ENCODE measurements at regions not wholly inside any gene's neighbourhood (a gene's known extent, or its start where the extent isn't known, plus 50 kb on each side); places are given as distances from the start of the nearest gene placed in this dataset.
A peak's percentile ranks its signal among the peaks of the same experiment; 100 is the strongest.

DNA sequence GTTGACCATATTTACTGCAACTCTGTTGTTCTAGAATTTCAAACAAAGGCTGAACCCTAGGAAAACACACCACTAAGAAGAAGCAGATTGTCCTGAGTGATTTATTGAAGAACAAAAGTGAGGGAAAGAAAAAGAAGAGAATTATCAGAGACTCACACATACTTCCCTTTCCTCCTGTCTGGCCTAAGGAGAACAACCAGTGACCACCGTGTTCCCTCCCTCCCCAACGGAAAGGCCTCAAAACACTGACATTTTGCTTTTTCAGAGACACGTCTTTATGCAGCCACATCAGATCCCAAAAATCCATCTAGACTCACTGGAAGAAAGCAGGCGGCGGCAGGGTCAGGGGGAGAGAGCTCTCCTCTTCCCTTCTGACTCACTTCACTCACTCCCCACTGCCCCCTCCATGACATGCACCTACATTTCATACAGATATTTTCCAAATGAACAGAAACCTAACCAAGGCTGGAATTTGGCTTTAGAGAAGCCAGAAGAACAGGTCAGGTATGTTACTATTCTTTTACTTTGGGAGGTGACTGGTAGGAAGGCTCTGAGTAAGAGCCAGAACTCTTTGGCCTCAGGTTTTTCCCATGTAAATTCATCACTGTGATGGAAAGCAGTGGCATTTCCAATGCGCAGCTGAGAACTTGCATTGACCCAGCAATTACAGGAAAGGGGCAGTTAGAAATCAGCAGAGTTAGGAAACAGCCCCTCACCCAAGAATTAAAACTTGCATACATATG is 169.9 kb downstream of the BCL11A start:
- 75% methylated on average over 6 of the region's 6 CpGs for WGBS (ENCODE audit: insufficient coverage, insufficient replicate concordance, low lambda C conversion rate, missing lambda C conversion rate)
- ChIA-PET POLR2A (no interaction called here), SMC1A (ENCODE audit: uncharacterized antibody, unreplicated experiment) (no interaction called here), RAD21 (ENCODE audit: unreplicated experiment) (no interaction called here), CTCF (no interaction called here)
- Histone ChIP-seq H3K9me3 (replicated peaks; ENCODE audit: control insufficient read depth, insufficient read depth, low read length) (no peaks in the 10 kb centered on the region; the same call in 2 of the 3 replicates), H3K27me3 (replicated peaks in 1 of 2; ENCODE audit: control insufficient read depth in 2 of 2, insufficient read depth in 2 of 2, low read length in 1 of 2) (no peaks in the 10 kb centered on the region), H4K20me1 (ENCODE audit: control insufficient read depth, insufficient read depth) (no peaks in the 10 kb centered on the region), H3K4me2 (ENCODE audit: control insufficient read depth, insufficient read depth) (no peak overlapping the region), H3K4me3 (no peak overlapping the region), H2AFZ (ENCODE audit: control insufficient read depth, low read depth, low read length) (no peak overlapping the region), H3K36me3 (ENCODE audit: control insufficient read depth in 2 of 2, insufficient read depth in 2 of 2, low read length in 1 of 2) (no peaks in the 10 kb centered on the region), H3K27ac (ENCODE audit: control insufficient read depth, insufficient read depth) (no peak overlapping the region), H3K79me2 (ENCODE audit: control insufficient read depth, insufficient read depth, low read length) (no peaks in the 10 kb centered on the region), H3K9ac (ENCODE audit: control insufficient read depth, insufficient read depth, low read length) (no peak overlapping the region), H3K4me1 (ENCODE audit: control insufficient read depth, insufficient read depth, low read length) (no peaks in the 10 kb centered on the region)
- DNase-seq (ENCODE audit: low read depth, low spot score) (no peak), ATAC-seq (no peak), FAIRE-seq (peak; percentile 41)
- in situ Hi-C loops (cut with MboI) (no loop called here), intact Hi-C loops (cut with micrococcal nuclease; ENCODE audit: unreplicated experiment) (no loop called here)
- no TSS peak for BruUV-seq (replicated peaks)
- TF ChIP-seq, protein P1, sequence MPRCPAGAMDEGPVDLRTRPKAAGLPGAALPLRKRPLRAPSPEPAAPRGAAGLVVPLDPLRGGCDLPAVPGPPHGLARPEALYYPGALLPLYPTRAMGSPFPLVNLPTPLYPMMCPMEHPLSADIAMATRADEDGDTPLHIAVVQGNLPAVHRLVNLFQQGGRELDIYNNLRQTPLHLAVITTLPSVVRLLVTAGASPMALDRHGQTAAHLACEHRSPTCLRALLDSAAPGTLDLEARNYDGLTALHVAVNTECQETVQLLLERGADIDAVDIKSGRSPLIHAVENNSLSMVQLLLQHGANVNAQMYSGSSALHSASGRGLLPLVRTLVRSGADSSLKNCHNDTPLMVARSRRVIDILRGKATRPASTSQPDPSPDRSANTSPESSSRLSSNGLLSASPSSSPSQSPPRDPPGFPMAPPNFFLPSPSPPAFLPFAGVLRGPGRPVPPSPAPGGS (IDR thresholded peaks at IDR 0.05; ENCODE audit: borderline replicate concordance, insufficient read depth, low read depth, low read length, poor library complexity, severe bottlenecking) = no peak
- no peak for TF ChIP-seq ZZZ3 (IDR thresholded peaks at IDR 0.05; ENCODE audit: control insufficient read depth, insufficient read length, low read depth)
- no peak for TF ChIP-seq TCF12 (IDR thresholded peaks at IDR 0.05; ENCODE audit: low read depth, low read length)
- TF ChIP-seq ZNF24 (IDR thresholded peaks at IDR 0.05) = no peak
- no peak for TF ChIP-seq RCOR1 (conservative IDR thresholded peaks at IDR 0.05; ENCODE audit: low read depth, low read length)
- no peak for TF ChIP-seq NR2C1 (IDR thresholded peaks at IDR 0.05)
- no peak for TF ChIP-seq LARP7 (IDR thresholded peaks at IDR 0.05)
- no peak for TF ChIP-seq GABPA (IDR thresholded peaks at IDR 0.05; ENCODE audit: low read depth)
- no peak for TF ChIP-seq CHD2 (IDR thresholded peaks at IDR 0.05; ENCODE audit: borderline replicate concordance, low read depth, low read length)
- no peak for TF ChIP-seq RAD51 (IDR thresholded peaks at IDR 0.05)
- TF ChIP-seq MEF2B (IDR thresholded peaks at IDR 0.05; ENCODE audit: partially characterized antibody, poor library complexity, severe bottlenecking) = no peak
- TF ChIP-seq SMAD1 (IDR thresholded peaks at IDR 0.05; ENCODE audit: low read depth, partially characterized antibody) = no peak
- TF ChIP-seq RUNX3 (IDR thresholded peaks at IDR 0.05; ENCODE audit: low read length) = no peak
- no peak for TF ChIP-seq USF1 (IDR thresholded peaks at IDR 0.05; ENCODE audit: borderline replicate concordance, extremely low read length, insufficient read depth, low read depth, low read length)
- no peak for TF ChIP-seq STAT1 (conservative IDR thresholded peaks at IDR 0.05)
- no peak for TF ChIP-seq KLF5 (IDR thresholded peaks at IDR 0.05; ENCODE audit: partially characterized antibody)

Measured in GM12878 (cell line).